WTC11 (cell line): ENCODE measurements at regions not wholly inside any gene's neighbourhood (a gene's known extent, or its start where the extent isn't known, plus 50 kb on each side); places are given as distances from the start of the nearest gene placed in this dataset.

Experiments used
- CREB1 ChIP-seq: sonication (generic); formaldehyde crosslinking; IDR thresholded peaks from 2 replicates; pipeline ENCODE4 v1.8.0; 2023; ENCODE audit warnings: mild to moderate bottlenecking, missing genetic modification reagents
- CTCF ChIP-seq: fragments of 200-600 bp; IDR thresholded peaks from 2 replicates; pipeline ENCODE4 v1.8.0; 2022; ENCODE audit warnings: antibody characterized with exemption
- ETV6 ChIP-seq: sonication (generic); formaldehyde crosslinking; IDR thresholded peaks from 2 replicates; pipeline ENCODE4 v1.8.1; 2022; ENCODE audit warnings: mild to moderate bottlenecking, missing genetic modification reagents
- MXD4 ChIP-seq: fragments of 250-450 bp; sonication (Bioruptor Pico); IDR thresholded peaks from 2 replicates; pipeline ENCODE4 v1.8.0; 2021; ENCODE audit warnings: mild to moderate bottlenecking, moderate library complexity, borderline replicate concordance
- SP1 ChIP-seq: sonication (generic); formaldehyde crosslinking; conservative IDR thresholded peaks from 2 replicates; pipeline ENCODE4 v1.8.1; 2022; ENCODE audit warnings: missing genetic modification reagents
- TCF7 ChIP-seq: sonication (generic); formaldehyde crosslinking; IDR thresholded peaks from 2 replicates; pipeline ENCODE4 v1.8.0; 2022; ENCODE audit warnings: mild to moderate bottlenecking, low read depth, missing genetic modification reagents, moderate library complexity
- ZNF232 ChIP-seq: sonication (generic); formaldehyde crosslinking; IDR thresholded peaks from 2 replicates; pipeline ENCODE4 v1.8.0; 2022; ENCODE audit warnings: mild to moderate bottlenecking, missing genetic modification reagents
- TF ChIP-seq, protein P1 (sequence below): sonication (generic); formaldehyde crosslinking; IDR thresholded peaks from 2 replicates; pipeline ENCODE4 v1.8.0; 2022; ENCODE audit warnings: mild to moderate bottlenecking, missing genetic modification reagents
- TF ChIP-seq, protein P2 (sequence below): sonication (generic); formaldehyde crosslinking; IDR thresholded peaks from 2 replicates; pipeline ENCODE4 v1.8.1; 2022; ENCODE audit warnings: mild to moderate bottlenecking, moderate library complexity, missing genetic modification reagents

DNA sequence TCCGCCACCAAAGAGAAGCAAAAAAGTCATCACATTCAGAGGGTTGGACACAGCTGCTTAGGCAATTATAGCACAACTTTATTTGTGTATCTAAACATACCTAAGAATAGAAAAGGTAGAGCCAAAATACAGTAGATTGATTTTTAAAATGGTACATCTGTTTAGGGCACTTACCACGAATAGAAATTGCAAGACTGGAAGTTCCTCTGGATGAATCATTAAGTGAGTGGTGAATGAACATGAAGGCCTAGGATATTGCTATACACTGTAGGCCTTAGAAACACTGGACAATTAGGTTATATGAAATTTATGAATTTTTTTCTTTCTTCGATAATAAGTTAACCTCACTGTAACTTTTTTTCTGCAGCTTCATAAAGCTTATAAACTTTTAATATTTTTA, 687.0 kb downstream of the BCL11A start:
- TF ChIP-seq CTCF = no peak
- TF ChIP-seq, protein P1, sequence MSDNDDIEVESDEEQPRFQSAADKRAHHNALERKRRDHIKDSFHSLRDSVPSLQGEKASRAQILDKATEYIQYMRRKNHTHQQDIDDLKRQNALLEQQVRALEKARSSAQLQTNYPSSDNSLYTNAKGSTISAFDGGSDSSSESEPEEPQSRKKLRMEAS (CRISPR knock-in tag) = no peak
- TF ChIP-seq ETV6 (CRISPR knock-in tag) = no peak
- TF ChIP-seq, protein P2, sequence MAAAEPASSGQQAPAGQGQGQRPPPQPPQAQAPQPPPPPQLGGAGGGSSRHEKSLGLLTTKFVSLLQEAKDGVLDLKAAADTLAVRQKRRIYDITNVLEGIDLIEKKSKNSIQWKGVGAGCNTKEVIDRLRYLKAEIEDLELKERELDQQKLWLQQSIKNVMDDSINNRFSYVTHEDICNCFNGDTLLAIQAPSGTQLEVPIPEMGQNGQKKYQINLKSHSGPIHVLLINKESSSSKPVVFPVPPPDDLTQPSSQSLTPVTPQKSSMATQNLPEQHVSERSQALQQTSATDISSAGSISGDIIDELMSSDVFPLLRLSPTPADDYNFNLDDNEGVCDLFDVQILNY (CRISPR knock-in tag) = no peak
- no peak for TF ChIP-seq TCF7 (CRISPR knock-in tag)
- no peak for TF ChIP-seq ZNF232 (CRISPR knock-in tag)
- TF ChIP-seq CREB1 (CRISPR knock-in tag) = no peak
- no peak for TF ChIP-seq MXD4 (CRISPR knock-in tag)
- TF ChIP-seq SP1 = no peak
